ENCODE measurements at regions not wholly inside any gene's neighbourhood (a gene's known extent, or its start where the extent isn't known, plus 50 kb on each side); places are given as distances from the start of the nearest gene placed in this dataset.
A peak's percentile ranks its signal among the peaks of the same experiment; 100 is the strongest.
"Not testable (repeated sequence)": the region's sequence is repeated elsewhere in the genome, so short reads cannot be mapped to it uniquely, and the experiment has no call there.

DNA sequence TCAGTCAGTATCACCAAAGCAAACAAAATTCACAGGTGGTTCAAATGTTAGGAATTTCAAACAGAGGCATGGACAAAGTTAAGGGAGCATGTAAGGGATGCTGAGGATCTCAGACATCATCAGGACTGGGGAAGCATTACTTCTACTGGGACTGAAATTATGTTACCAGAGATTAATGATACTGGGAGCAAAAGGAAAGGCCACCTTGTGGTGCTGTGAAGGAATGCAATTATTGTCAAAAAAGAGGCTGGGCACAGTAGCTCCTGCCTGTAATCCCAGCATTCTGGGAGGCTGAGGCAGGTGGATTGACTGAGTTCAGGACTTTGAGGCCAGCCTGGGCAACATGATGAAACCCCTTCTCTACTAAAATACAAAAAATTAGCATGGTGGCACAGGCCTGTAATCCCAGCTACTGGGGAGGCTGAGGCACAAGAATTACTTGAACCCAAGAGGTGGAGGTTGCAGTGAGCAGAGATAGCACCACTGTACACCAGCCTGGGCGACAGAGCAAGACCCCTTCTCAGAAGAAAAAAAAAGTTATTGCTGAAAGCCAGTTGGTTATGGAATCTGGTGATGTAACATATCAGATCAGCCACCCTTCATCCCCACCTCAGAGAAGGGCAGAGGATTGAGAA, 954.3 kb downstream of the PCDH7 start:
- peak; percentile 41 for ATAC-seq (ENCODE audit: poor library complexity)
- DNase-seq, result no peak
- intact Hi-C loops (cut with DNase I), result loop anchor here (10.0 kb wide), 1 partner anchor 960 kb away; no protein-coding TSS in a partner anchor

DNA sequence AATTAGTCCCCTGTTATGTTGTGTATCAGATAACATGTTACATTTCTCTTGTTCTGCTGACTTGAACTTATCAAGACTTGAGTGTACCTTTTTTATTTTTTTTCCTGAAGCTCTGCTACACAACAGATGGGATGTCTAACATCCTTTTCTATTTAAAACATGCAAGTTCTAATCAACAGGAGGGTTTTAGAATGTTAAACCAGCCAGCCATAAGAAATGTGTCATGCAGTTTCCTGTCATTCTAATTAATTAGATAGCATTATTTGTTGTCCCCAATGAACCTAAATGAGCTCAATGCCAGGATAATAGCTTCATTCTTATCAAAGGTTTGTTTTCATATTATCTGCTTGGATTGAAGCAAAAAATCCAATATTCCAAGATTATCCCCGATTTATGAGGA, 958.2 kb downstream of the PCDH7 start:
- DNase-seq (no peak), ATAC-seq (ENCODE audit: poor library complexity) (no peak)
- intact Hi-C loops (cut with DNase I), result loop anchor here (10.0 kb wide), 1 partner anchor 964 kb away; no protein-coding TSS in a partner anchor

DNA sequence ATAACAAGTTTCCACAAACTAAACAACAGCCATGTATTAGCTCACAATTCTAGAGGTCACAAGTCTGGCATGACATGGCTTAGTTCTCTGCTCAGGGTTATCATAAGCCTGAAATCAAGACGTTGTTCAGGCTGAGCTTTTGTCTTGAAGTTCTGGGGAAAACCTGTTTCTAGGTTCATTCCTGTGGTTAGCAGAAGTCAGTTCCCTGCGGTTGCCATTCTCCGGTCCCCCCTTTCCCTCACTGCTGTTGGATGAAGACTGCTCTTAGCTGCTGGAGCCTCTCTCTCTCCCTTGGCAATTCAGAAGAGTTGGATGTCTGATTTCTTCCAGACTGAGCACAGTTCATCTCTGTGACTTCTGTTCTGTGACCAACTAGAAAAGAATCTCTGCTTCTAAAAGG, 962.6 kb downstream of the PCDH7 start:
- ATAC-seq (ENCODE audit: poor library complexity) (no peak), DNase-seq (no peak)
- intact Hi-C loops (cut with DNase I), result no loop called here

DNA sequence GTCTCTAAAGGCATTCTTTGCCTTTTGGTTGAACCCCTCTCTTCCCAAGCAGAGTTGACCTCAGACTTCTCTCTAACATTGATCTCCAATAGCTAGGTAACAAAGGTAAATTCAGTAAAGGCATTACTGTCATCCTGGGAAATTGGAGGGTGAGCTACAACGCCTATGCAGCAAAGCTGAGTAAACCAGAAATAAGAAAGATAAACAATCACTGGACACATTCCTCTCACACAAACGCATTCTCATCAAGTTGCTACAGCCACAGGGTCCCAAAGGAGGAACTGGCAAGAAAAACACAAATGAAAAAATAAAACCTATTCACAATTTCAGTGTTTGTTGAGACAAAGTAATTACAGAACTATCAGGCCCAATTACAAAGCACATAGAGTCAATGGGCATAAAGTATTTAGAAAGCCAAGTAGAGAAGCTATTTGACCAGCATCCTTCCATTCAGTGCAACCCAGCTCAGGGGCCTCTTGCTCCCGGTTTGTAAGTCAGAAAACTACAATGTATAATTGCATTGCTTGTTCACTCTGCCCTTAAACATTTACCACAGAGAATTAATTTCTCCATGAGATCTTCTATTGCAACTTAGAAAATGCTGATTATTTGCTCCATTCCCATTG, 967.7 kb downstream of the PCDH7 start:
- DNase-seq (no peak), ATAC-seq (ENCODE audit: poor library complexity) (no peak)
- intact Hi-C loops (cut with DNase I), result no loop called here

DNA sequence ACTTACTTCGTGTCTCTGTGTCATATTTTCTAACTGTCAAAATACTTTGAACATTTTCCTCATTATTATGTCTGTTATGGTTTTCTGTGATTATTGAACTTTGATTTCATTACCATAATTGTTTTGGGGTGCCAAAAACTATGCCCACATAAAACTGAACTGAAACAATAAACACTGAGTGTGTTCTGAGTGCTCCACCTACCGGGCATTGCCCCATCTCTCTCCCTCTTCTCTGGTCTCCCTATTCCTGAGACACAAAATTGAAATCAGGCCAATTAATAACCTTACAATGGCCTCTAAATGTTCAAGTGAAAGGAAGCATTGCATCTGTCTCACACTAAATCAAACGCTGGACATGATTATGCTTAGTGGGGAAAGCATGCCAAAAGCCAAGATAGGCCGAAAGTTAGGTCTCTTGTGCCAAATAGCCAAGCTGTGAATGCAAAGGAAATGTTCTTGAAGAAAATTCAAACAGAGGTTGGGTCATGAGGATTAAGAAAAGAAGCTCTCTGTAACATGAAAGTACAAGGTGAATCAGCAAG, 972.3 kb downstream of the PCDH7 start:
- no peak for DNase-seq
- intact Hi-C loops (cut with DNase I), result no loop called here
- no peak for ATAC-seq (ENCODE audit: poor library complexity)

DNA sequence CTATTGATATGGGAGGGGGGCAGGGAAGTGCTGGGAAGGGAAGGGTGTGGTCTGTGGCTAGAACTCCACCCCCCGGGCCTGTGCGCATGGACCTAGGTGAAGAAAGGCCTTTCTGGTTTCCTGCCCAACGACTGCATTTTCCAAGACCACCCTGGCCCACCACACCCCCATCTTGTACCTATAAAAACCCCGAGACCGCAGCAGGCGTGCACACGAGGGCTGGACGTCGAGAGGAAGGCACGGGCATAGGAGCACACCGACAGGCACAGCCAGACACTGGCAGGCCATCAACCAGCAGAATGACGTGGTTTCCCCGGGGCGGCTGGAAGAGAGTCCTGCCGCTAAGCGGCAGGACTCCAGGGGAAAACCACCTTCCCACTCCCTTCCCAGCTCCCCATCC, 981.1 kb downstream of the PCDH7 start:
- ATAC-seq (ENCODE audit: poor library complexity) (no peak), DNase-seq (no peak)
- intact Hi-C loops (cut with DNase I), result no loop called here

DNA sequence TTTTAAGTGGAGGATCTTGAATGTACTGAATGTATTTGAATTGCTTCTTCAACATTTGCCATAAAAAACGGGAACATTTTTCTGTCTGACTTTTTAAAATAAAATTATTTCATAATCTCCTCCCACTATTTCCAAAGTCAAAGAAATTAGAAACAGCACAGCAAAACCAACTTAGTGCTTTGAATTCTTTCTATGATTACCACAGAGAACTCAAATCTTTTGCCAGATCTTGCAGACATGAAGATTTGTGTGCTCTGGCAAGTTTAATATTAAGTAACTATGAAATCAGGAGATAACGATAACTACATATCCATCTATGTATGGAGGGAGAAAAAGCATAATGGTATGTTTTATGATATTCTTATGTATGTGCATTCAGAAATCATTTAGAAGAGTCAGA, 982.2 kb downstream of the PCDH7 start:
- no peak for ATAC-seq (ENCODE audit: poor library complexity)
- intact Hi-C loops (cut with DNase I), result no loop called here
- DNase-seq, result no peak

DNA sequence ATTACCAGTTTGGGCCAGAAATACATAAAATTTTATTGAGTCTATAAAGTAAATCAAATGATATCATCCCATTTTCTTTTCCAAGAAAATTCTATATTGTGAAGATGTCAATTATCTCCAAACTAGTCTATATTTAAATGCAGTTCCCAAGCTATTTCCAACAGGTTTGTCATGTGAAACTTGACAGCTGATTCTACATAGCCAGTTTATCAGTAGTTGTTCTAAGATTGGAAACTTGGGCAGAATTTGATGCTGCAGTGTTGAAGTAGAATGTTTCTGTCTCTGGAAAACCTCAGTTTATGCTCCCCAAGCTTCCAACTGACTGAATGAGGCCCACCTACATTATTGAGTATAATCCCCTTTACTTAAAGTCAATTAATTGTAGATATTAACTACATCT, 994.1 kb downstream of the PCDH7 start:
- ATAC-seq (ENCODE audit: poor library complexity) (no peak), DNase-seq (no peak)
- intact Hi-C loops (cut with DNase I), result no loop called here

DNA sequence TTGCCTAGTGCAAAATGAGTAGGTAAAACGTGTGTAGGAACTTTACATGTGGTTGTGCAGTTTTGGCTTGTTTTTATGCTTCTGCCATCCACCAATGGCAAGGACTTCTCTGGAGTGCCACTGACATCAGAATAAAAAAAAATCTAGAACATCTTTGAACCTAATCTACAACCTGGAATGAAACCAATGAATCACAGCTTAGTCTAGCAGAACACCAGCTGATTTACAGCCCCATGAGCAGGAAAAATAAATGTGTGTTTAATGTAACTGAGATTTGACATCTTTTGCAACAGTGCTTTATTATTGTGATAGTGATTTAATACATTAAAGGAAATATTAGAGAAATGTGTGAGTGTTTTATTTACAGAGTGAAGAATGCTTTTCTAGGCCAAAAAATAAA, 995.1 kb downstream of the PCDH7 start:
- DNase-seq (no peak), ATAC-seq (ENCODE audit: poor library complexity) (no peak)
- intact Hi-C loops (cut with DNase I), result no loop called here

DNA sequence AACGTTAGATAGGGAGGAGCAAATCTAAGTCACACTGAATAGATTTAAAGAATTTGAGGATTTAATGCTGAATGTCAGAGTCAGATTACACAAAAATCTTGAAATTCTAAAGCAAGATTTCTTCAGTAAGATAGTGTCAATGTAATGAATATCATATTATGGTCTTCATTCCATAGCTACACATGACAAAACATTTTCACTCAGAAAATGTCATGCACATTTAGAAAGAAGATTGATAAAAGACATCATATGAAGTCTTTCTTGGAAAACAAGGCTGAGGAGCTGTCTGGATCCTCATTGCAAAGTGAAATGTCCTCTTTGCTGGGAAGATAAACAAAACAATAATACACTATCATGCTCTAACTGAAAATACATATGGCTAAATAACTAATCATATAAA, 1006.9 kb downstream of the PCDH7 start:
- DNase-seq (no peak), ATAC-seq (ENCODE audit: poor library complexity) (no peak)
- intact Hi-C loops (cut with DNase I), result no loop called here

DNA sequence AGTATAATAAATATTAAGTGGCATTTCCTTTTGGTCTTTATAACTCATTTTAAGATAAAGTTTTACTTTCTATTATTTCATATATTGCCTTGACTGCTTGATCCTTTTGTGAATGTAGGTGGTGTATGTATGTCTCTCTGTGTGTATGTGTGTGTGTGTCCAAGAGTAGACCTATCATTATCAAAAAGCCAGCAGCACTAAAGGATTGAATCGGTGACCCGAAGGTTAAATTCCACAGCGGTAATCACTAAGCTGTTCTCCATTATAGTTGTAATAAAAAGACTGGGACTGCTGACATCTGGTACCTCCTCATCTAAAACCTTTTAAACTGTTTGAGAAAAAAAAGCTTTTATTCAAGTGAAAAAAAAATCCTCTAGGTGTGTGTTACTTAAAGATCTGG, 1014.8 kb downstream of the PCDH7 start:
- DNase-seq, result no peak
- no peak for ATAC-seq (ENCODE audit: poor library complexity)
- intact Hi-C loops (cut with DNase I), result no loop called here

DNA sequence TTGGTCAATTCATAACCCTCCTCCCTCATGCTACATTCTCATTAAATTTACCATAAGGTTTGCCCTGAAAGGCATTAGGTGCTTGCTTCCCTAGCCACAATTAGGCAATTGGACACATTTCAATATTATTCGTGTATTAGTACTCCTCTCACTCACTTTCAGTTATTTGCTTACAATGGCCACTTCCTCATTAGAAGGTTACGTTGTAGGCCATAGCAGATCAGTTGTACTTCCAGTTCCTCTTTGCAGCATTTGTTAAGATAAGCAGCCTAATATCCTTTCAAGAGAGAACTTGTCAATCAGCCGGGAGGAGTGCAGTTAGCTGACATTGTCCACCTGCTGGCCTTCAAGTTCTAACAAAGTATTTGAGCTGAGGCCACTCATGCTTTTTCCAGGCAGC, 1017.2 kb downstream of the PCDH7 start:
- ATAC-seq (ENCODE audit: poor library complexity) (no peak), DNase-seq (no peak)
- intact Hi-C loops (cut with DNase I), result no loop called here

DNA sequence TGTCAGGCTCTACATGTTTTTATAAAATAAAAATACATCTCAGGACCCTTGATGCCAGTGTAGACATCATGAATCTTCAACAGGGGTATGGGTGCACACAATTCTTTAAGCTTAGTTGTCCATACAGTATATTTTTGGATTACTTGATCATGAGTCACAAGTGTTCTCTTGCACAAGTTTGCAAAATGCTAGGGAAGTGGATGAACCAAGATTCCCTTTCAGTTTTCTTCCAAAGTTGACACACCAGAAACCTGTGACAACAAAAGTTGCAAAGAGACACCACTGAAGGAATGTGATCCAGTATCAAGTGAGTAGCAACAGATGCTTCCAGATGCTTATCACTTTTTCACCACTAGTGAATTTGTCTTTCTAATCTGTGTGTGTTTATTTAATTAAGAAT, 1021.2 kb downstream of the PCDH7 start:
- no peak for ATAC-seq (ENCODE audit: poor library complexity)
- intact Hi-C loops (cut with DNase I), result no loop called here

DNA sequence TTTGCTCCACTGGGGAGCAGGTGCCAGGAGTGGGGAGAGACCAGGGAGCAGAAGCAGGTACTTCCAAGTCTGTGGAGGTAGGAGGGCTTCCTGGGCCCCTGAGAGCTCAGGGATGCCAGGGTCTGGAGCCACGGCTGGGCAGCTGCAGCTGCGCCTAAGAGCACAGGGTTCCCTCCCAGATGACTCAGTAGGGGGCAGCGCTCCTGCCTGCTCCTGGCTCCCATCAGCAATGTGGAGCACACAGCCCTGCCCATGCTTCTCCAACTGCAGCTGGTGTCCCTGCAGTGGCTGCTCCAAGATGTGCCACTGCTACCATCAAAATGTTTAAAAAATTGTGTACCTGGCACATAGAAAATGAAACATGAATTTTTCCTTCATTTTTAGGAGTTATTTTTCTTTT, 1028.2 kb downstream of the PCDH7 start:
- no peak for DNase-seq
- intact Hi-C loops (cut with DNase I), result no loop called here
- no peak for ATAC-seq (ENCODE audit: poor library complexity)

More for the DNA sequence above, 1021.2 kb downstream of the PCDH7 start:
- no peak for DNase-seq

DNA sequence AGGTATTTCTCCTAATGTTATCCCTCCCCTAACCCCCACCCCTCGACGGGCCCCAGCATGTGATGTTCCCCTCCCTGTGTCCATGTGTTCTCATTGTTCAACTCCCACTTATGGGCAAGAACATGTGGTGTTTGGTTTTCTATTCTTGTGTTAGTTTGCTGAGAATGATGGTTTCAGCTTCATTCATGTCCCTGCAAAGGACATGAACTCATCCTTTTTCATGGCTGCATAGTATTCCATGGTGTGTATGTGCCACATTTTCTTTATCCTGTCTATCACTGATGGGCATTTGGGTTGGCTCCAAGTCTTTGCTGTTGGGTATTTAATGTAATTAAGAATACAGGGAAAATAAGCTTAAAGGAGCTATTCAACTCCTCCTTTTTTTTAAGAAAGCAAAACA, 1030.4 kb downstream of the PCDH7 start:
- DNase-seq; ATAC-seq (ENCODE audit: poor library complexity); intact Hi-C loops (cut with DNase I): not testable (repeated sequence)

DNA sequence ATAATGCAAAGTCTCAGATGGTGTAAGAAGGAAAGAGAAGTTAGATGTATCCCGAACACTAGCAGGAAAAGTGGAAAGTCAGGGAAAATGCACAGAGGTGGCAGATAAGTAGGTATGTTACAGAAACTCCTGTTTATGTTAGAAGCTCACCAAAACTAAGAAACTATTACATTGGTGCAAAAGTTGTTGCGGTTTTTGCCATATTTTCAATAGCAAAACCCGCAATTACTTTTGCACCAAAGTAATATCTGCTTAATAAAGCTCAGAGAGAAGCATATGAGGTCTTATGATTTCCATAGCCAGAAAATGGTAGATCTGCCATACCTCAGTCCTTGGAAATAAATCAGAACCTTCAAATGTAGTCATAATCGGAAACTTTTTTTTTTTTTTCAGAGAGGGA, 1035.6 kb downstream of the PCDH7 start:
- intact Hi-C loops (cut with DNase I), result no loop called here
- no peak for ATAC-seq (ENCODE audit: poor library complexity)
- DNase-seq, result no peak

DNA sequence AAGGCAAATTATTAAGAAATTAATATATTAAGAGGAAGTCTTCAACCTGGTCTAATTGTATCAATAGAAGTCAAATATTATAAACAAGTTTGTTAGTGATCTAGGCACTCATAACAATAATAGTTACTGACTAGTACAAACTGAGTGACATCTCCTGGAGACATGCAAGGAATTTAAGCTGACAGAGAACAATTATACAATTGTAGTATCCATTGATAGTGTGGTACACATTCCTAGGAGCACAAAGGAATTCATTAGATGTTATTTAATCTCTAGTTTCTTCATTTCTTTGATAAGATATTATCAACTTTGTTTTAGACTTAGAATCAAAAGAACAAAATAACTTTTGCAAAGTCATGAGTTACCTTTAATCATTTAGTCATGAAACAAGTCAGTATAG, 1048.6 kb downstream of the PCDH7 start:
- no peak for ATAC-seq (ENCODE audit: poor library complexity)
- intact Hi-C loops (cut with DNase I), result no loop called here
- no peak for DNase-seq

DNA sequence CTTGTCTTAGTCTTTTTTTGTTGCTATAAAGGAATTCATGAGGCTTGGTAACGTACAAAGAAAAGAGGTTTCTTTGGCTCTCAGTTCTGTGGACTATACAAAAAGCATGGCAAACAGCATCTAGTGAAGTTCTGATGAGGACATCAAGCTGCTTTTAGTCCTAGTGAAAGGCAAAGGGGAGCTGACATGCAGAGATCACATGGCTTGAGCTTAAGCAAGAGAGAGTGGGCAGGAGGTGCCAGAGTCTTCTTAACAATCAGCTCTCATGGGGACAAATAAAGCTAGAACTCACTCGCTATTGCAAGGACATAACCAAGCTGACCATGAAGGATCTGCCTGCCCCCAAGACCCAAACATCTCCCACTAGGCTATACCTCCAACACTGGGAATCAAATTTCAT, 1063.1 kb downstream of the PCDH7 start:
- ATAC-seq (ENCODE audit: poor library complexity), result no peak
- no peak for DNase-seq
- intact Hi-C loops (cut with DNase I), result no loop called here

DNA sequence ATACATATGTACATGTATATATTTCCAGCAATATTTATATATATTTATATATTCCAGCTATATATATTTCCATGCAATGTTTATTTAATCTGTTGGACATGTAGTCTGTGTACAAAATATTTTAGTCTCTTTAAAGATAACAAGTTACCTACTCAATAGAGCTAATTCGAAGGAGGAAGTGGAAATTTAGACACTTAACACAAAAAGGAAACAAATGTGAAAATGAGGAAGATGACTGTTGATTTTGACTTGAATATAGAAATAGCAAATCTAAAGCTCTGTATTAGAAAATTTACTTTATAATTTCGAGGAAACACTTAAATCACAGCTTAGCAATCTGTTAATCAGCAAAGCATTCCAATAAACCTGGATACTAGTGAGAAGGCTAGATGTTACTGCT, 1064.4 kb downstream of the PCDH7 start:
- DNase-seq (no peak), ATAC-seq (ENCODE audit: poor library complexity) (no peak)
- intact Hi-C loops (cut with DNase I), result no loop called here

DNA sequence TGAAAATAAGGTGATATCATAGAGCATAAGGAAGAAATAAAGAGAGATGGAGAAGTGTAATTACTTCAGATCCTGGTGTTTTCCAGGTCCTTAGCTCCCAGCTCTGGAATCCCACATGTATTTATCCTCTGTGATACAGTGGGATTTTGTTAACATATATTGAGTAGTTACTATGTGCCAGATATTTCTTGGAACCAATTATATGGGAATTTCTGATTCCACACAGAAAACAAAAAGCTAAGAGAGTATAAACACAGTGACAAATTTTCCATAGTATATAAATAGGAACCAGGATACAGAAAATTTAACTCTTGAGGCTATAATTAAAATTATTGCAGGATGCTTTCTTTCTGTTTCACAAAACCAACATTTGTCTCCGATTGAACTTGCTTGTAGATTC, 1067.5 kb downstream of the PCDH7 start:
- DNase-seq (no peak), ATAC-seq (ENCODE audit: poor library complexity) (no peak)
- intact Hi-C loops (cut with DNase I), result no loop called here

DNA sequence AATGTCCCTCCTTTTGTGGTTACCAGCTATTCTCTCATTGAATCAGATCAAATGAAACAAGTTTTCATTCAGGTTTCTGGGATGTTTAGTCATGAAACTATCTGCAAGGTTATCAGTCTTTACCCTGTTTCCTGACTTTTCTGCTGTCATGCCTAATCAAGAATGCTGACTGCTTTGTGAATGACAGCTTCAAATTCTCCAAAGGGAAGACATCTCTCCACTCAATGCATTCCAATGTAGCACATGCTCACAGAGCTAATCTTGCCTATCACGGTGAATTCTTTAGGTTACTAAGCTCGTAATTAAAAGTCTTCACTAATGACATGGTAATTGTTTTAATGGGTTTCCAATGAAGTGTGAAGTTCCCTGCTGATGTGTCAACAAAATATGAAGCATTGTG, 1068.5 kb downstream of the PCDH7 start:
- intact Hi-C loops (cut with DNase I), result no loop called here
- ATAC-seq (ENCODE audit: poor library complexity) (no peak), DNase-seq (no peak)
